Endothelial cell of umbilical vein (primary cell): ENCODE measurements at regions not wholly inside any gene's neighbourhood (a gene's known extent, or its start where the extent isn't known, plus 50 kb on each side); places are given as distances from the start of the nearest gene placed in this dataset.

Source experiments
- BruUV-seq: library from RNA; stranded (reverse); fragments of 400-500 nt; replicated peaks from 2 replicates; lab custom pipeline; 2021; lab: Mats Ljungman, UMichigan
- CTCF ChIA-PET: fragments of 300-600, 350-600 bp; sonication (Branson Sonifier 250); formaldehyde crosslinking; loops from one replicate; lab custom pipeline; 2021; ENCODE audit warnings: antibody characterized with exemption, inconsistent platforms; lab: Charles Lee
- POLR2A ChIA-PET: fragments of 300-600, 350-600 bp; sonication (Branson Sonifier 250); formaldehyde crosslinking; loops from one replicate; lab custom pipeline; 2021; ENCODE audit warnings: antibody characterized with exemption, inconsistent platforms; lab: Charles Lee
- DNase-seq: peaks from one replicate; pipeline ENCODE4 v3.0.0-alpha.2; 2011; ENCODE audit warnings: low read depth, low spot score
- FAIRE-seq: peaks from 2 replicates; lab custom pipeline; 2011; peaks lifted over from hg19 to GRCh38; lab: Jason Lieb, UNC
- H2AFZ ChIP-seq: 2 replicates; pipeline ENCODE4 v1.6.0; 2012; ENCODE audit warnings: low read depth, low read length, control low read depth, inconsistent platforms
- H3K27ac ChIP-seq: 2 replicates; pipeline ENCODE4 v1.5.1; 2011; ENCODE audit warnings: low read depth, mild to moderate bottlenecking, control low read depth, low read length, moderate library complexity; ENCODE audit not compliant: insufficient read depth
- H3K27me3 ChIP-seq, 2 experiments: 2 replicates each; pipeline versions ENCODE4 v1.6.0 to v1.6.1; 2011; ENCODE audit warnings: low read length in 2 of 2, mixed read lengths in 1 of 2; ENCODE audit not compliant: control insufficient read depth in 2 of 2, insufficient read depth in 2 of 2
- H3K36me3 ChIP-seq, 2 experiments: 2 replicates in 1 of 2; 3 replicates in 1 of 2; pipeline ENCODE4 v1.5.1; 2011; ENCODE audit warnings: low read length in 2 of 2, mild to moderate bottlenecking in 1 of 2, moderate library complexity in 1 of 2; ENCODE audit not compliant: control insufficient read depth in 2 of 2, insufficient read depth in 2 of 2; ENCODE audit errors: extremely low read depth in 1 of 2
- H3K4me1 ChIP-seq: 3 replicates; pipeline ENCODE4 v1.5.1; 2011; ENCODE audit warnings: mild to moderate bottlenecking, low read length; ENCODE audit not compliant: control insufficient read depth, insufficient read depth; ENCODE audit errors: extremely low read depth
- H3K4me2 ChIP-seq: 2 replicates; pipeline ENCODE4 v1.6.1; 2011; ENCODE audit warnings: low read length, control low read depth, mixed read lengths; ENCODE audit not compliant: insufficient read depth
- H3K4me3 ChIP-seq, 3 experiments: fragments of 200-600 bp in 1 of 3; sonication (generic), shearing (Covaris generic) in 1 of 3; replicated peaks in 1 of 3; 2 replicates each; pipeline ENCODE4 v1.5.1; 2011 to 2016; ENCODE audit warnings: control low read depth in 3 of 3, low read length in 3 of 3, mild to moderate bottlenecking in 2 of 3, inconsistent platforms in 1 of 3, low read depth in 1 of 3, moderate library complexity in 1 of 3; ENCODE audit not compliant: insufficient read depth in 1 of 3
- H3K79me2 ChIP-seq: 2 replicates; pipeline ENCODE4 v1.6.0; 2012; ENCODE audit warnings: low read length, inconsistent platforms; ENCODE audit not compliant: control insufficient read depth, insufficient read depth
- H3K9ac ChIP-seq: replicated peaks from 2 replicates; pipeline ENCODE3; 2011; ENCODE audit warnings: low read length, control low read depth; ENCODE audit not compliant: insufficient read depth; ENCODE audit errors: extremely low read depth
- H3K9me1 ChIP-seq: replicated peaks from 3 replicates; pipeline ENCODE4 v1.6.0; 2011; ENCODE audit warnings: mild to moderate bottlenecking, low read length; ENCODE audit not compliant: control insufficient read depth, insufficient read depth; ENCODE audit errors: extremely low read depth
- H3K9me3 ChIP-seq: replicated peaks from 2 replicates; pipeline ENCODE4 v1.5.1; 2012; ENCODE audit warnings: low read length, inconsistent platforms; ENCODE audit not compliant: control insufficient read depth, insufficient read depth
- H4K20me1 ChIP-seq: replicated peaks from 2 replicates; pipeline ENCODE3; 2011; ENCODE audit warnings: mild to moderate bottlenecking, low read length; ENCODE audit not compliant: control insufficient read depth, insufficient read depth; ENCODE audit errors: extremely low read depth
- CTCF ChIP-seq, 2 donors: IDR thresholded peaks; 1 replicate in 1 of 2; 2 replicates in 1 of 2; pipeline ENCODE4 v1.5.1; 2011; ENCODE audit warnings: low read length in 2 of 2, mild to moderate bottlenecking in 2 of 2, moderate library complexity in 2 of 2, control low read depth in 1 of 2, inconsistent platforms in 1 of 2, low read depth in 1 of 2; ENCODE audit not compliant: insufficient read depth in 1 of 2; ENCODE audit errors: extremely low read depth in 1 of 2
- EZH2 ChIP-seq: IDR thresholded peaks from 2 replicates; pipeline ENCODE4 v1.6.1; 2012; ENCODE audit warnings: borderline replicate concordance, low read depth, mild to moderate bottlenecking, moderate library complexity, low read length, inconsistent platforms; ENCODE audit not compliant: severe bottlenecking
- FOS ChIP-seq: IDR thresholded peaks from 2 replicates; pipeline ENCODE4 v1.6.1; 2011; ENCODE audit warnings: mild to moderate bottlenecking, low read length, moderate library complexity, borderline replicate concordance; ENCODE audit not compliant: insufficient read depth
- GATA2 ChIP-seq: IDR thresholded peaks from 2 replicates; pipeline ENCODE4 v1.7.0; 2011; ENCODE audit warnings: low read depth, mild to moderate bottlenecking, moderate library complexity, mixed read lengths, low read length; ENCODE audit not compliant: insufficient read length, insufficient read depth
- JUN ChIP-seq: IDR thresholded peaks from 2 replicates; pipeline ENCODE4 v1.6.1; 2011; ENCODE audit warnings: borderline replicate concordance, low read depth; ENCODE audit not compliant: insufficient read length, insufficient read depth
- MAX ChIP-seq: IDR thresholded peaks from 2 replicates; pipeline ENCODE4 v1.6.1; 2011; ENCODE audit not compliant: insufficient read depth, insufficient read length
- MYC ChIP-seq: IDR thresholded peaks from one replicate; pipeline ENCODE4 v1.6.1; 2011; ENCODE audit warnings: mild to moderate bottlenecking, low read depth, low read length
- POLR2A ChIP-seq: IDR thresholded peaks from 2 replicates; pipeline ENCODE4 v1.6.1; 2012; ENCODE audit warnings: low read depth, mild to moderate bottlenecking, control low read depth, low read length
- POLR2AphosphoS5 ChIP-seq: IDR thresholded peaks from 2 replicates; pipeline ENCODE4 v1.6.1; 2012; ENCODE audit warnings: low read depth, mild to moderate bottlenecking, control low read depth, low read length, moderate library complexity; ENCODE audit not compliant: insufficient read depth
- dilution Hi-C: fragments of 300-500 bp; cut with MboI; formaldehyde crosslinking; loops from one replicate; pipeline ENCODE4 v1.15.0; 2019; ENCODE audit warnings: low sequenced_read_pairs; ENCODE audit not compliant: extremely low pct_ligation_motif_present
- intact Hi-C: fragments of 100-400 bp; cut with micrococcal nuclease; formaldehyde crosslinking; loops from one replicate; pipeline ENCODE4 v1.10.0; 2022

GRCh38 chr2:153115141-153115540 lies 363.4 kb downstream of the RPRM start:
- Histone ChIP-seq H3K9me1 (no peaks in the 10 kb centered on the region), H3K27ac (no peak overlapping the region), H3K9me3 (peaks cover 2% of the 10 kb centered on the region), H2AFZ (no peak overlapping the region), H3K4me3 (no peak overlapping the region), H3K27me3 (no peaks in the 10 kb centered on the region), H3K79me2 (no peaks in the 10 kb centered on the region), H3K36me3 (no peaks in the 10 kb centered on the region), H4K20me1 (no peaks in the 10 kb centered on the region), H3K9ac (no peak overlapping the region), H3K4me1 (no peaks in the 10 kb centered on the region), H3K4me2 (no peak overlapping the region)
- dilution Hi-C loops (no loop called here), intact Hi-C loops (no loop called here)
- TF ChIP-seq POLR2AphosphoS5 (no peak), EZH2 (no peak), POLR2A (no peak), GATA2 (no peak)
- ChIA-PET CTCF (no interaction called here), POLR2A (no interaction called here)
- BruUV-seq, result no TSS peak
- FAIRE-seq, result peak; percentile 38
- no peak for DNase-seq

DNA sequence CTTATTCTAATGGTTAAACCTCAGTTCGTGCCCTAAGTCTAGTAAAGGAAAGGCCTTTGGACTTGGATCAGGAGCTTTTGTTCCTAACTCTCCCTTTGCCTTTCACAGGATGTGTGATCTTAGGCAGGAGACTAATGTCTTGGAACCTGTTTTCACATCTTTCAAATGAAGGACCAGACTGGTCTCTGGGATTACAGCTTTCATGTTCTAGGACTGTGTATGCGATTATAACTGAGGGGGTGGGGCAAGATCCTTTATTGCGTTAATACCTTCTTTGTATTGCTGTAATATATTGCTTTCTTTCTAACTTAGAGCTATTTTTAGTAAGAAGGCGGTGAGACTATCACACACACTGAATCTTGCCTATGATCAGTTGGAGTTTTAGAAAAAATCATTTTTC lies 368.1 kb downstream of the RPRM start:
- Histone ChIP-seq H3K9ac (no peak overlapping the region), H2AFZ (no peak overlapping the region), H4K20me1 (no peaks in the 10 kb centered on the region), H3K36me3 (no peaks in the 10 kb centered on the region), H3K4me2 (no peak overlapping the region), H3K4me1 (no peaks in the 10 kb centered on the region), H3K9me1 (no peaks in the 10 kb centered on the region), H3K79me2 (no peaks in the 10 kb centered on the region), H3K9me3 (no peaks in the 10 kb centered on the region), H3K4me3 (no peak overlapping the region), H3K27me3 (no peaks in the 10 kb centered on the region), H3K27ac (no peak overlapping the region)
- intact Hi-C loops, result no loop called here
- ChIA-PET POLR2A (no interaction called here), CTCF (no interaction called here)
- no TSS peak for BruUV-seq
- no peak for TF ChIP-seq GATA2
- TF ChIP-seq JUN, result no peak
- TF ChIP-seq FOS, result no peak
- no peak for TF ChIP-seq MYC
- TF ChIP-seq EZH2, result no peak
- TF ChIP-seq CTCF (IDR thresholded peaks at IDR 0.05; ENCODE audit: extremely low read depth in 1 of 2, insufficient read depth in 1 of 2, low read depth in 1 of 2, low read length in 2 of 2), result no peak
- TF ChIP-seq POLR2A, result no peak
- no peak for TF ChIP-seq POLR2AphosphoS5
- no peak for TF ChIP-seq MAX
- DNase-seq, result no peak
- no peak for FAIRE-seq
- dilution Hi-C loops, result no loop called here
